HG02840 (cell line): ENCODE measurements at regions not wholly inside any gene's neighbourhood (a gene's known extent, or its start where the extent isn't known, plus 50 kb on each side); places are given as distances from the start of the nearest gene placed in this dataset.

Source experiments
- ATAC-seq: cut with Tn5 transposase; IDR thresholded peaks from one replicate; pipeline ENCODE4 v1.9.1; 2021; ENCODE audit warnings: mild to moderate bottlenecking, moderate library complexity, moderate number of reproducible peaks; ENCODE audit not compliant: unreplicated experiment, low FRiP score

GRCh38 chr10:29962166-29962850, 97.1 kb downstream of the JCAD start:
- no peak for ATAC-seq

- no peak for ATAC-seq
These were observed 98.0 kb downstream of the JCAD start for GRCh38 chr10:29961351-29961750.

- ATAC-seq: no peak
These were observed 99.1 kb downstream of the JCAD start for GRCh38 chr10:29960261-29960660.

- ATAC-seq: no peak
These were observed 99.8 kb downstream of the JCAD start for GRCh38 chr10:29959586-29959985.

- no peak for ATAC-seq
These were observed 100.9 kb downstream of the JCAD start for GRCh38 chr10:29958440-29958839.

- no peak for ATAC-seq
These were observed 101.5 kb downstream of the JCAD start for GRCh38 chr10:29957907-29958331.

- ATAC-seq: no peak
These were observed 102.2 kb downstream of the JCAD start for GRCh38 chr10:29957236-29957635.

GRCh38 chr10:29956335-29956924, 103.0 kb downstream of the JCAD start:
- ATAC-seq: no peak

GRCh38 chr10:29955329-29955935, 104.0 kb downstream of the JCAD start:
- no peak for ATAC-seq

- ATAC-seq: no peak
These were observed 107.9 kb downstream of the JCAD start for GRCh38 chr10:29951441-29951931.

- ATAC-seq: no peak
These were observed 109.0 kb downstream of the JCAD start for GRCh38 chr10:29950391-29950790.

GRCh38 chr10:29949411-29950011, 109.9 kb downstream of the JCAD start:
- no peak for ATAC-seq

GRCh38 chr10:29948881-29949355, 110.5 kb downstream of the JCAD start:
- ATAC-seq: no peak

- ATAC-seq: no peak
These were observed 111.7 kb downstream of the JCAD start for GRCh38 chr10:29947701-29948060.

- ATAC-seq: no peak
These were observed 112.3 kb downstream of the JCAD start for GRCh38 chr10:29946953-29947700.

- ATAC-seq: no peak
These were observed 112.8 kb downstream of the JCAD start for GRCh38 chr10:29946614-29946952.

GRCh38 chr10:29941476-29941875, 117.9 kb downstream of the JCAD start:
- ATAC-seq: no peak

- no peak for ATAC-seq
These were observed 126.4 kb downstream of the JCAD start for GRCh38 chr10:29932991-29933390.

- no peak for ATAC-seq
These were observed 127.6 kb downstream of the JCAD start for GRCh38 chr10:29931833-29932232.

- no peak for ATAC-seq
These were observed 130.4 kb downstream of the JCAD start for GRCh38 chr10:29929006-29929405.

- ATAC-seq: no peak
These were observed 132.7 kb downstream of the JCAD start for GRCh38 chr10:29926693-29927048.
